ENCODE measurements at regions not wholly inside any gene's neighbourhood (a gene's known extent, or its start where the extent isn't known, plus 50 kb on each side); places are given as distances from the start of the nearest gene placed in this dataset.

DNA sequence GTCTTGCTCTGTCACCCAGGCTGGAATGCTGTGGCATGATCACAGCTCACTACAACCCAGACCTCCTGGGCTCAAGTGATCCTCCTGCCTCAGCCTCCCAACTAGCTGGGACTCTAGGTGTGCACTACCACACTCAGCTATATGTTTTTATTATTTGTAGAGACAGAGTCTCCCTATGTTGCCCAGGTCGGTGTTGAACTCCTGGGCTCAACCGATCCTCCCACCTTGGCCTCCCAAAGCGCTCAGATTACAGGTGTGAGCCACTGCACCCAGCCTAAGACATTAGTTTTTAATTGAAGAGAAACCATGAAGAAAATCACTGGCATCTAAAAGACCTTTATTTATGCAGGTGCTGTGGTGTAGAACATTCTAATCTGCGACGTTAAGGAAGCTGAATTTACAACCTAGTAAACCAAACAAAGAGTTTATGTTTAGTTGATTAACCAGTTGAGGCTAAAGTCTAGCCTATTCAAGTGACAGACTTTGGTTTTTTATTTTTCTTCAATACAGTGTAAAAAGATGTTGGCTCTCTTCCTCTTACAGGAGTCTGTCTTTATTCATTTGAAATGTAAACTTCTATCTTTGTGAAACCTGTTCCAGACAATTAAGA is 52.5 kb upstream of the NBL1 start:
- Mint-ChIP-seq H3K4me3 (no peak overlapping the region), H3K36me3 (no peaks in the 10 kb centered on the region), H3K9me3 (no peaks in the 10 kb centered on the region), H3K4me1 (peaks cover 6 to 8% (median 7%) of the 10 kb centered on the region in 4 donors), H3K27me3 (peaks cover 0 to 2% (median 0%) of the 10 kb centered on the region in 5 donors), H3K27ac (peak overlapping the region in 1 of 10 donors; percentile 52)
- ATAC-seq (no peak), DNase-seq (no peak)
- POLR2A ChIA-PET = interaction anchor here (0.7 kb wide), 1 partner anchor 54 kb away, joined by 3 read pairs; no protein-coding TSS in a partner anchor

DNA sequence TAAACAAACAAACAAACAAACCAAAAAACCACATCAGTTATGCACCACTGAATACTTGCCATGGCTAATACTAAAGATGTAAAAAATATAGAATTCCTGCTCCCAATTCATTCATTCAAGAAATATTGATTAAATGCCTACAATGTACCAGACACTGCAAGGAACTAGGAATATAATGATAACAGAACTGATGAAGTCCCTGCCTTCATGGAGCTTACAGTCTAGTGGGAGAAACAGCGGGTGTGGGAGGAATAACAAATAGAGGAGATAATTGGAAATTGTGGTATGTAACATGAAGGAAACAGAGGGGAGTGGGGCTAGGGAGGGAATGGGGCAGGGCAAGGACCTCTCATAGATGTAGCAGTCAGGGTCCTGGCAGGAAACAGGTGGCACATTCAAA is 58.6 kb upstream of the NBL1 start:
- Mint-ChIP-seq H3K4me3 (no peak overlapping the region), H3K27me3 (peaks cover 0 to 2% (median 0%) of the 10 kb centered on the region in 5 donors), H3K36me3 (no peaks in the 10 kb centered on the region), H3K4me1 (peaks cover 0 to 19% (median 10%) of the 10 kb centered on the region in 4 donors), H3K27ac (peak overlapping the region in 1 of 10 donors; percentile 67), H3K9me3 (no peaks in the 10 kb centered on the region)
- DNase-seq = no peak
- POLR2A ChIA-PET = interaction anchor here (0.5 kb wide), 1 partner anchor 16 kb away, joined by 5 read pairs; no protein-coding TSS in a partner anchor
- no peak for ATAC-seq

DNA sequence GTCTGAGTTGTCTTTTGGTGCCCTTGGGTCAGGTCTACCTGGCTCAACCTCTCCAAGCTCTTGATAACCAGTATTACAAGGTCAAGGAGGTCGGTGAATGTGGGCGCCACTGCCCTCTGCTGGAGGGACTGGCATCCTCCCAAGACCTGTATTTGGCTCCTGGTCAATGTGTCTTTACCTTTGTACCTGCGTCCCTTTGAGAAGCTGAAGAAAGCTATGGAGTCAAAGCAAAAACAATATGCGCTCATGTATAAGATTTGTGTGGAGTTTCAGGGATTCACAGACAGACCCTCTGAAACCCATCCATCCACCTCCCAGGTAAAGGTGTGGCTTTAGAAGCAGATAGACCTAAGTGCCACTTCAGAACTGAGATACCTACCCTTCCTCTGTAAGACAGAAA is 61.8 kb upstream of the NBL1 start:
- no peaks in the 10 kb centered on the region for H3K36me3 Mint-ChIP-seq
- peaks cover 0 to 19% (median 11%) of the 10 kb centered on the region in 4 donors for H3K4me1 Mint-ChIP-seq
- H3K27ac Mint-ChIP-seq = peak overlapping the region in 4 of 10 donors; percentile 13 to 72 (median 52)
- peaks cover 0 to 1% (median 0%) of the 10 kb centered on the region in 5 donors for H3K27me3 Mint-ChIP-seq
- DNase-seq (peak; percentile 49 to 83 (median 64)), ATAC-seq (peak; percentile 71 to 95)
- no peak overlapping the region for H3K4me3 Mint-ChIP-seq
- POLR2A ChIA-PET = interaction anchor here (0.6 to 2.2 kb wide), 11 partner anchors 15 to 190 kb away, joined by 3 to 7 read pairs (median 4); a partner anchor contains a TSS
- no peaks in the 10 kb centered on the region for H3K9me3 Mint-ChIP-seq

DNA sequence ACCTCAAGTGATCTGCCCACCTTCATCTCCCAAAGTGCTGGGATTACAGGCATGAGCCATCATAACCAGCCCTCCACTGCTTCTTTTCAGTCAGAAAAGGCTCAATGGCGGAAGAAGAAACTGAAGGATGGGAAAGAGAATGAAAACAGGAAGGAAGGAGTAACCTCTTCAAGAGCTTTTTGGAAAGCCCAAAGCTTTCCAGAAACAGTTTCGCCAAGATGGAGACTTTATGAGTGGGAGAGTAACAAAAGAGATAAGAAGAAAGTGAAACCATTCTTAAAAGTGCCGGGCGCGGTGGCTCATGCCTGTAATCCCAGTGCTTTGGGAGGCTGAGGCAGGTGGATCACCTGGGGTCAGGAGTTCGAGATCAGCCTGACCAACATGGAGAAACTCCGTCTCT is 62.7 kb upstream of the NBL1 start:
- Mint-ChIP-seq H3K36me3 (no peaks in the 10 kb centered on the region), H3K27me3 (peaks cover 0 to 1% (median 0%) of the 10 kb centered on the region in 5 donors), H3K27ac (peak overlapping the region in 3 of 10 donors; percentile 9 to 65 (median 46)), H3K9me3 (no peaks in the 10 kb centered on the region), H3K4me1 (peaks cover 0 to 19% (median 11%) of the 10 kb centered on the region in 4 donors), H3K4me3 (no peak overlapping the region)
- no peak for ATAC-seq
- no peak for DNase-seq
- POLR2A ChIA-PET = interaction anchor here (0.8 to 2.3 kb wide), 6 partner anchors 33 to 142 kb away, joined by 3 to 9 read pairs (median 5); partner anchors contain the start of gene CAPZB

DNA sequence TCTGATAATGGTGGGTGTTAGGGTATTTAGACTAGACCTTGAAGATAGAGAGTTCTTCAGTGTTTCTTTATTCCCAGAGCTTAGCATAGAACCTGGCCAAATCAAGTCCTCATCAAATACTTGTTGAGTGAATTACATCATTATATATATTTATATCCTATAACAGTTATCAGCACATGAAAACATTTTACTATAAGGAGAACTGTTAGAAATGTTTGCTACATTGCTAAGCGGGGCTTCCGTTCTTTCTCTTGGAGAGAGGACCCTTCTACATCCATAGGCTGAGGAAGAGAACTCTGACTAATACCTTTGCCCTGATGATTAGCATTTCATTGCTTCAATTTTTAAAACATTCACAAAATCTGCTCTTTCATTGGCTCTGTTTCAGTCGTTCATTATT is 66.5 kb upstream of the NBL1 start:
- H3K27ac Mint-ChIP-seq = no peak overlapping the region
- POLR2A ChIA-PET = no interaction called here

GRCh38 chr1:19577036-19577435 is 67.1 kb upstream of the NBL1 start:
- no peak overlapping the region for H3K27ac Mint-ChIP-seq
- POLR2A ChIA-PET = no interaction called here
- H3K9me3 Mint-ChIP-seq = no peaks in the 10 kb centered on the region
- peaks cover 0 to 12% (median 8%) of the 10 kb centered on the region in 4 donors for H3K4me1 Mint-ChIP-seq
- H3K4me3 Mint-ChIP-seq = no peak overlapping the region
- H3K27me3 Mint-ChIP-seq = peaks cover 0 to 5% (median 0%) of the 10 kb centered on the region in 5 donors
- H3K36me3 Mint-ChIP-seq = no peaks in the 10 kb centered on the region
- DNase-seq (no peak), ATAC-seq (no peak)

More for the DNA sequence above, 66.5 kb upstream of the NBL1 start:
- ATAC-seq (no peak), DNase-seq (no peak)
- Mint-ChIP-seq H3K36me3 (no peaks in the 10 kb centered on the region), H3K4me3 (no peak overlapping the region), H3K27me3 (peaks cover 0 to 5% (median 0%) of the 10 kb centered on the region in 5 donors), H3K4me1 (peaks cover 0 to 18% (median 11%) of the 10 kb centered on the region in 4 donors), H3K9me3 (no peaks in the 10 kb centered on the region)

- Mint-ChIP-seq H3K4me3 (no peak overlapping the region), H3K36me3 (no peaks in the 10 kb centered on the region), H3K27ac (peak overlapping the region in 1 of 10 donors; percentile 66), H3K9me3 (peaks cover 0 to 2% (median 0%) of the 10 kb centered on the region in 9 donors), H3K27me3 (peaks cover 0 to 10% (median 0%) of the 10 kb centered on the region in 5 donors), H3K4me1 (no peaks in the 10 kb centered on the region)
- POLR2A ChIA-PET = no interaction called here
- no peak for ATAC-seq
- DNase-seq = no peak
These were observed 74.3 kb upstream of the NBL1 start for GRCh38 chr1:19569786-19570185.

DNA sequence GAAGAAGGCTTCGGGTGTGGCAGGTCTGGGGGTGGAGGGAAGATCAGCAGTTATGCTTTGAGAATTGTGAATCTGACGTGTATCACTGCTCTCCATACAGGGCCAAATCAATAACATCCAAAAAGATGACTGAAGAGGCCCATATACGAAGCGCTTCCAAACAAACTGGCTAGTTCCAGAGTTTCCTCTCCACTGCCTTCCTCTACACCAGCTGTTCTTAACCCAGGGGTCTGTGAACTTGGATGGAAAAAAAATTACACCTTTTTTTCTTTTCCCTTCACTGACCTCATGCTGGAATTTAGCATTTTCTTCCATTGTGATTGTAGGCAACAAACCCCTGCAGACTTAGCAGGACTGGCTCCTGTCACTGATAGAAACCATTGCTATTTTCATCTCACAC is 77.1 kb upstream of the NBL1 start:
- no peak for DNase-seq
- H3K36me3 Mint-ChIP-seq = no peaks in the 10 kb centered on the region
- H3K4me3 Mint-ChIP-seq = no peak overlapping the region
- H3K4me1 Mint-ChIP-seq = no peaks in the 10 kb centered on the region
- POLR2A ChIA-PET = interaction anchor here (0.7 kb wide), 1 partner anchor 15 kb away, joined by 3 read pairs; no protein-coding TSS in a partner anchor
- H3K27ac Mint-ChIP-seq = no peak overlapping the region
- ATAC-seq = no peak
- H3K27me3 Mint-ChIP-seq = peaks cover 0 to 4% (median 0%) of the 10 kb centered on the region in 5 donors
- peaks cover 0 to 2% (median 0%) of the 10 kb centered on the region in 9 donors for H3K9me3 Mint-ChIP-seq

DNA sequence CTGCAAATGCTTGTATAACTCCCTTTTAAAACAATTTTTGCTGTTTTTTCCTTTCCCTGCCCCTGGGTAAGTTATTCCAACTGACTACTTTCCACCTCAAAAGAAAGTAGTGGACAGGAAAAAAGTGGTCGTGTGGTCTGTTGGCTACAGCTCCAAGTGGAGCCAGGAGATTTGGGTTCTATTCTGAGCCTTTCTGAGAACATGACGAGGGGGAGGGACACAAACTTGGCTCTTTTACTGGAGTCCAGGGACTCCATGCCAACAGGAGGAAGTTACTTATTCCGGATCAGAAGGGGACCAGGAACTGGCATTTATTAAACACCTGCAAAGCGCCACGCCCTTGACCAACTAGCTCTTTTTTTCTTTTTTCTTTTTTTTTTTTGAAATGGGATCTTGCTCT is 79.0 kb upstream of the CAPZB start:
- Mint-ChIP-seq H3K27ac (peak overlapping the region in 1 of 10 donors; percentile 40), H3K27me3 (no peaks in the 10 kb centered on the region), H3K9me3 (no peaks in the 10 kb centered on the region), H3K36me3 (no peaks in the 10 kb centered on the region), H3K4me3 (no peak overlapping the region), H3K4me1 (no peaks in the 10 kb centered on the region)
- POLR2A ChIA-PET = interaction anchor here (0.5 kb wide), 1 partner anchor 7 kb away, joined by 3 read pairs; no protein-coding TSS in a partner anchor
- DNase-seq (no peak), ATAC-seq (no peak)

DNA sequence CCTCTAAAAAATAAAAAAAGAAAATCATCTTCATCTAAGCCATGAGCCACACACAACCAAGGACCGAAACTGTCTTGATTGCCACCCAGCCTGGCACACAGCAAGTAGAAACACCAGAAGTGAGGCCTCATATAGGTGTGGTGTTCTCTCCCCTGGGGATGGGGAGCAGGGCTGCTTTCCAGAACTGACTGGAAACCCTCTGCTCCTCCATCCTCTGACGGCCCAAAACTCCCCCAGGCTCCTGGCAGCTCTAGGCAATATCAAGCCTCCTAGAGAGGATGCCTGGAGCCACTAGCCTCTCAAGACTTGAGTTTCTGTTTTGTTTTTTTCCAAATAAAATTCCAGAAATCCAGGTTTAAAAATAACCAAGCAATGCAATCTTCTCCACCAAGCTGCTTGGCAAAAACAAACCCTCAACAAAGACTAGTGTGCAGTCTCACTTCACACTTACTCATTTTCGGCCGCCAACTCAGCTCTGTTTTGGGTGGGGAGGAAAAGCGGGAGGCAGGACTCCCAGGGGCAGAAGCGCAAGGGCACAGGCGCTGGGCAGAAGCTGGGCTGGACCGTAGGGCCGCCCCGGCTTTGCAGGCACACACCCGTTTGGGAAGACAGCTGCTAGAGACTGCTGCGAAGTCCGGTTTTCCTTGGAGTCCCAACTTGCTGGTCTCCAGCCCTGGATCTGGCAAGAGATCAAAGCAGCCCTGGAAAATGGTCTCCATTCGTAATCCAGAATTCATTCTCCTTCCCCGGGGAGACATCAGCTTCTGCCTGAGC is 78.2 kb upstream of the CAPZB start:
- Mint-ChIP-seq H3K9me3 (no peaks in the 10 kb centered on the region), H3K4me3 (no peak overlapping the region), H3K27ac (no peak overlapping the region), H3K36me3 (no peaks in the 10 kb centered on the region), H3K27me3 (no peaks in the 10 kb centered on the region), H3K4me1 (peaks cover 0 to 5% (median 2%) of the 10 kb centered on the region in 4 donors)
- POLR2A ChIA-PET = interaction anchor here (0.5 kb wide), 1 partner anchor 8 kb away, joined by 3 read pairs; no protein-coding TSS in a partner anchor
- DNase-seq (no peak), ATAC-seq (no peak)

DNA sequence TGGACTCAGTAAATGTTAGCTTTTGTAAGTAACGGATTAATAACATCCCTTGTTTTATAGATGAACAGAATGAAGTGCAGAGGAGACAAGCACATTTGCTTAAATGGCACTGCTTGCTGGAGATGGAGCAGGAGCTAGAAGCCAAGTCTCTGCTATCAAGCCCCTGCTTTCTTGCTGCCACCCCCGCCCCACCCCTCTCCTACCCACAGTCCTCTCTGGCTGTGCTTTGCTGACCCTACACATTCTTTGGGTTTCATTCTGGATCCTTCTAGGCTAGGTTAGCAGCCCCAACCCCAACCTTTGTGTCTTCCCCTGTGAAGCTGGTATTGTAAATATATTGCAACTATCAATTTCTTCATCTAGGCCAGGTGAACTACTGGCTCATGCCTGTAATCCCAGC is 77.5 kb upstream of the CAPZB start:
- H3K4me1 Mint-ChIP-seq = peaks cover 1 to 12% (median 6%) of the 10 kb centered on the region in 4 donors

DNA sequence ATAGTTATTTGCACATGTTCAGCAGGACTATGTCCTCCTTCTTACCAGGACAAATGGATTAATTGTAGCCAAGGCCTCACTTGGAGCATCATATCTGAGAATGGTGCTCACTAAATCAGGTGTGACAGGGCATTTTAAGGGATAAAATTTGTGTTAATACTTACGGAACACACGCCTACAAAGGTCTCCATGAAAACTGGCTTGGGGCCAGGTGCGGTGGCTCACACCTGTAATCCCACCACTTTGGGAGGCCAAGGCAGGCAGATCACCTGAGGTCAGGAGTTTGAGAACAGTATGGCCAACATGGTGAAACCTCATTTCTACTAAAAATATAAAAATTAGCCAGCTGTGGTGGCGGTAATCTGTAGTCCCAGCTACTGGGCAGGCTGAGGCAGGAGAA is 75.1 kb upstream of the CAPZB start:
- Mint-ChIP-seq H3K9me3 (no peaks in the 10 kb centered on the region), H3K27ac (no peak overlapping the region), H3K4me1 (peaks cover 3 to 14% (median 8%) of the 10 kb centered on the region in 4 donors), H3K27me3 (peaks cover 0 to 10% (median 5%) of the 10 kb centered on the region in 5 donors), H3K36me3 (no peaks in the 10 kb centered on the region), H3K4me3 (no peak overlapping the region)
- ATAC-seq (no peak), DNase-seq (no peak)
- POLR2A ChIA-PET = no interaction called here

More for the DNA sequence above, 77.5 kb upstream of the CAPZB start:
- H3K36me3 Mint-ChIP-seq = no peaks in the 10 kb centered on the region
- H3K27ac Mint-ChIP-seq = peak overlapping the region in 1 of 10 donors; percentile 36
- ATAC-seq (no peak), DNase-seq (no peak)
- peaks cover 0 to 5% (median 4%) of the 10 kb centered on the region in 5 donors for H3K27me3 Mint-ChIP-seq
- H3K4me3 Mint-ChIP-seq = no peak overlapping the region
- POLR2A ChIA-PET = no interaction called here
- H3K9me3 Mint-ChIP-seq = no peaks in the 10 kb centered on the region

GRCh38 chr1:19559641-19560040 is 74.3 kb upstream of the CAPZB start:
- Mint-ChIP-seq H3K27ac (peak overlapping the region in 1 of 10 donors; percentile 72), H3K27me3 (peaks cover 0 to 10% (median 5%) of the 10 kb centered on the region in 5 donors), H3K4me3 (no peak overlapping the region), H3K4me1 (peaks cover 3 to 14% (median 8%) of the 10 kb centered on the region in 4 donors), H3K36me3 (no peaks in the 10 kb centered on the region), H3K9me3 (no peaks in the 10 kb centered on the region)
- no peak for ATAC-seq
- POLR2A ChIA-PET = no interaction called here
- DNase-seq = no peak
